Stimulated activated memory B cell treated with anti-CD40 and anti-IgM and Interleukin-4, amounts not matched to agents 10 μg/mL and 1 μg/mL and 100 μg/mL, for 72 hours (primary cell): ENCODE measurements at regions not wholly inside any gene's neighbourhood (a gene's known extent, or its start where the extent isn't known, plus 50 kb on each side); places are given as distances from the start of the nearest gene placed in this dataset.

Source experiments
- ATAC-seq: fragments of 150-1000 bp; cut with Tn5 transposase; 2 replicates; pipeline ENCODE4 v1.10.0; 2021
- H3K27ac Mint-ChIP-seq: one replicate; pipeline ENCODE4 v1.8.0; 2022; ENCODE audit warnings: mild to moderate bottlenecking, mixed read lengths
- H3K27me3 Mint-ChIP-seq: one replicate; pipeline ENCODE4 v1.8.0; 2022; ENCODE audit warnings: mixed read lengths
- H3K36me3 Mint-ChIP-seq: one replicate; pipeline ENCODE4 v1.8.0; 2022; ENCODE audit warnings: mixed read lengths
- H3K4me1 Mint-ChIP-seq: one replicate; pipeline ENCODE4 v1.8.0; 2022; ENCODE audit warnings: mixed read lengths
- H3K4me3 Mint-ChIP-seq: one replicate; pipeline ENCODE4 v1.8.0; 2022; ENCODE audit warnings: mild to moderate bottlenecking, moderate library complexity, mixed read lengths
- H3K9me3 Mint-ChIP-seq: one replicate; pipeline ENCODE4 v1.8.0; 2022; ENCODE audit warnings: mixed read lengths

- Mint-ChIP-seq H3K4me3 (no peak overlapping the region), H3K4me1 (no peaks in the 10 kb centered on the region), H3K27me3 (peaks cover 14% of the 10 kb centered on the region), H3K9me3 (peaks cover 8% of the 10 kb centered on the region), H3K27ac (no peak overlapping the region), H3K36me3 (peaks cover 6% of the 10 kb centered on the region)
- ATAC-seq: no peak
Observed at GRCh38 chr1:229822026-229822425, 196.0 kb downstream of the URB2 start.

- H3K27me3 Mint-ChIP-seq: no peaks in the 10 kb centered on the region
- no peaks in the 10 kb centered on the region for H3K4me1 Mint-ChIP-seq
- H3K9me3 Mint-ChIP-seq: peaks cover 17% of the 10 kb centered on the region
- H3K4me3 Mint-ChIP-seq: no peak overlapping the region
- peaks cover 17% of the 10 kb centered on the region for H3K36me3 Mint-ChIP-seq
- no peak for ATAC-seq
- H3K27ac Mint-ChIP-seq: no peak overlapping the region
Observed at GRCh38 chr1:229825042-229825441, 199.0 kb downstream of the URB2 start.

GRCh38 chr1:229828461-229828860, 202.4 kb downstream of the URB2 start:
- Mint-ChIP-seq H3K27me3 (peaks cover 6% of the 10 kb centered on the region), H3K4me3 (no peak overlapping the region)
- ATAC-seq: no peak

GRCh38 chr1:229832695-229833094, 206.6 kb downstream of the URB2 start:
- H3K4me3 Mint-ChIP-seq: no peak overlapping the region
- H3K27me3 Mint-ChIP-seq: peaks cover 22% of the 10 kb centered on the region
- H3K9me3 Mint-ChIP-seq: peaks cover 8% of the 10 kb centered on the region
- no peak for ATAC-seq
- H3K4me1 Mint-ChIP-seq: no peaks in the 10 kb centered on the region
- no peak overlapping the region for H3K27ac Mint-ChIP-seq
- H3K36me3 Mint-ChIP-seq: peaks cover 4% of the 10 kb centered on the region

More at GRCh38 chr1:229828461-229828860, 202.4 kb downstream of the URB2 start:
- Mint-ChIP-seq H3K36me3 (peaks cover 17% of the 10 kb centered on the region), H3K27ac (no peak overlapping the region), H3K9me3 (peaks cover 17% of the 10 kb centered on the region), H3K4me1 (no peaks in the 10 kb centered on the region)

- Mint-ChIP-seq H3K36me3 (no peaks in the 10 kb centered on the region), H3K9me3 (peaks cover 3% of the 10 kb centered on the region), H3K27ac (no peak overlapping the region), H3K4me1 (no peaks in the 10 kb centered on the region), H3K4me3 (no peak overlapping the region), H3K27me3 (peaks cover 22% of the 10 kb centered on the region)
- ATAC-seq: no peak
Observed at GRCh38 chr1:229834230-229834629, 208.2 kb downstream of the URB2 start.

GRCh38 chr1:229835226-229835625, 209.2 kb downstream of the URB2 start:
- ATAC-seq: no peak
- H3K27ac Mint-ChIP-seq: no peak overlapping the region
- no peak overlapping the region for H3K4me3 Mint-ChIP-seq
- no peaks in the 10 kb centered on the region for H3K4me1 Mint-ChIP-seq
- H3K9me3 Mint-ChIP-seq: peaks cover 3% of the 10 kb centered on the region
- H3K27me3 Mint-ChIP-seq: peaks cover 22% of the 10 kb centered on the region
- H3K36me3 Mint-ChIP-seq: no peaks in the 10 kb centered on the region

- Mint-ChIP-seq H3K9me3 (peaks cover 3% of the 10 kb centered on the region), H3K27ac (no peak overlapping the region), H3K27me3 (peaks cover 21% of the 10 kb centered on the region), H3K4me3 (no peak overlapping the region), H3K4me1 (peaks cover 5% of the 10 kb centered on the region), H3K36me3 (no peaks in the 10 kb centered on the region)
- no peak for ATAC-seq
Observed at GRCh38 chr1:229836324-229836723, 210.3 kb downstream of the URB2 start.

- Mint-ChIP-seq H3K27ac (no peak overlapping the region), H3K4me1 (peaks cover 10% of the 10 kb centered on the region), H3K36me3 (no peaks in the 10 kb centered on the region), H3K4me3 (no peak overlapping the region), H3K9me3 (peaks cover 3% of the 10 kb centered on the region), H3K27me3 (peaks cover 16% of the 10 kb centered on the region)
- ATAC-seq: no peak
Observed at GRCh38 chr1:229838204-229838603, 212.2 kb downstream of the URB2 start.

GRCh38 chr1:229839800-229840199, 213.8 kb downstream of the URB2 start:
- peaks cover 3% of the 10 kb centered on the region for H3K9me3 Mint-ChIP-seq
- H3K36me3 Mint-ChIP-seq: no peaks in the 10 kb centered on the region
- peaks cover 16% of the 10 kb centered on the region for H3K27me3 Mint-ChIP-seq
- peaks cover 20% of the 10 kb centered on the region for H3K4me1 Mint-ChIP-seq
- no peak for ATAC-seq
- no peak overlapping the region for H3K27ac Mint-ChIP-seq
- H3K4me3 Mint-ChIP-seq: no peak overlapping the region

GRCh38 chr1:229841230-229841629, 215.2 kb downstream of the URB2 start:
- H3K36me3 Mint-ChIP-seq: no peaks in the 10 kb centered on the region
- peaks cover 6% of the 10 kb centered on the region for H3K27me3 Mint-ChIP-seq
- no peak overlapping the region for H3K4me3 Mint-ChIP-seq
- ATAC-seq: peak; percentile 68
- H3K27ac Mint-ChIP-seq: peak overlapping the region; percentile 16
- H3K9me3 Mint-ChIP-seq: peaks cover 3% of the 10 kb centered on the region
- peaks cover 32% of the 10 kb centered on the region for H3K4me1 Mint-ChIP-seq

- no peak overlapping the region for H3K27ac Mint-ChIP-seq
- no peaks in the 10 kb centered on the region for H3K27me3 Mint-ChIP-seq
- peaks cover 32% of the 10 kb centered on the region for H3K4me1 Mint-ChIP-seq
- ATAC-seq: no peak
- H3K36me3 Mint-ChIP-seq: no peaks in the 10 kb centered on the region
- H3K9me3 Mint-ChIP-seq: no peaks in the 10 kb centered on the region
- H3K4me3 Mint-ChIP-seq: no peak overlapping the region
Observed at GRCh38 chr1:229842302-229843255, 216.5 kb downstream of the URB2 start.

GRCh38 chr1:229843627-229844238, 217.7 kb downstream of the URB2 start:
- H3K4me1 Mint-ChIP-seq: peaks cover 32% of the 10 kb centered on the region
- no peaks in the 10 kb centered on the region for H3K36me3 Mint-ChIP-seq
- no peak overlapping the region for H3K4me3 Mint-ChIP-seq
- H3K27me3 Mint-ChIP-seq: no peaks in the 10 kb centered on the region
- H3K9me3 Mint-ChIP-seq: no peaks in the 10 kb centered on the region
- no peak for ATAC-seq
- H3K27ac Mint-ChIP-seq: no peak overlapping the region

GRCh38 chr1:229844675-229845074, 218.6 kb downstream of the URB2 start:
- no peak for ATAC-seq
- Mint-ChIP-seq H3K4me1 (peaks cover 32% of the 10 kb centered on the region), H3K27ac (no peak overlapping the region), H3K4me3 (no peak overlapping the region), H3K27me3 (no peaks in the 10 kb centered on the region), H3K36me3 (no peaks in the 10 kb centered on the region), H3K9me3 (no peaks in the 10 kb centered on the region)

- H3K4me1 Mint-ChIP-seq: peaks cover 32% of the 10 kb centered on the region
- no peaks in the 10 kb centered on the region for H3K9me3 Mint-ChIP-seq
- H3K27ac Mint-ChIP-seq: no peak overlapping the region
- no peak for ATAC-seq
- H3K27me3 Mint-ChIP-seq: no peaks in the 10 kb centered on the region
- H3K4me3 Mint-ChIP-seq: no peak overlapping the region
- no peaks in the 10 kb centered on the region for H3K36me3 Mint-ChIP-seq
Observed at GRCh38 chr1:229845410-229846138, 219.5 kb downstream of the URB2 start.

- Mint-ChIP-seq H3K4me3 (no peak overlapping the region), H3K27ac (no peak overlapping the region), H3K4me1 (peaks cover 27% of the 10 kb centered on the region), H3K27me3 (no peaks in the 10 kb centered on the region), H3K36me3 (no peaks in the 10 kb centered on the region), H3K9me3 (no peaks in the 10 kb centered on the region)
- ATAC-seq: no peak
Observed at GRCh38 chr1:229846351-229846750, 220.3 kb downstream of the URB2 start.
